ENCODE measurements at regions not wholly inside any gene's neighbourhood (a gene's known extent, or its start where the extent isn't known, plus 50 kb on each side); places are given as distances from the start of the nearest gene placed in this dataset.

DNA sequence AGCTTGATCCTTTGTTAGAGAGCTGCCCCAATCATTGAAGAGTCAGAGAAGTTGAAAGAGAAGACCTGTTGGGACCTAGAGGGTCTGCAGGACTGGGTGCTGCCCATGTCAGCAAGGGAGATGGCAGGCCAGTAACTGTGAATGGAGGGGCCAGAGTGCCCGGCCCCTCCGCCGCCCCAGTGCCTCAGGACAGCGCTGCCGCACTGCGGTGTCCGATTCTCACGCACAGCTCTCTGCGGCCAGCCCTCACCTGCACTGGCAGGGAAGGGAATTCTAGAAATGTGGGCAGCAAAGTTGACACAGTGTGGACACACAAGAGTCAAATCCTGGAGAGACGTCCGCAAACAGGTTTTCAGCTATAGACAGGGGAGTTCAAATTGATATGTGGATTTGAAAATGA lies 373.5 kb downstream of the TCERG1L start:
- TF ChIP-seq, protein P1, sequence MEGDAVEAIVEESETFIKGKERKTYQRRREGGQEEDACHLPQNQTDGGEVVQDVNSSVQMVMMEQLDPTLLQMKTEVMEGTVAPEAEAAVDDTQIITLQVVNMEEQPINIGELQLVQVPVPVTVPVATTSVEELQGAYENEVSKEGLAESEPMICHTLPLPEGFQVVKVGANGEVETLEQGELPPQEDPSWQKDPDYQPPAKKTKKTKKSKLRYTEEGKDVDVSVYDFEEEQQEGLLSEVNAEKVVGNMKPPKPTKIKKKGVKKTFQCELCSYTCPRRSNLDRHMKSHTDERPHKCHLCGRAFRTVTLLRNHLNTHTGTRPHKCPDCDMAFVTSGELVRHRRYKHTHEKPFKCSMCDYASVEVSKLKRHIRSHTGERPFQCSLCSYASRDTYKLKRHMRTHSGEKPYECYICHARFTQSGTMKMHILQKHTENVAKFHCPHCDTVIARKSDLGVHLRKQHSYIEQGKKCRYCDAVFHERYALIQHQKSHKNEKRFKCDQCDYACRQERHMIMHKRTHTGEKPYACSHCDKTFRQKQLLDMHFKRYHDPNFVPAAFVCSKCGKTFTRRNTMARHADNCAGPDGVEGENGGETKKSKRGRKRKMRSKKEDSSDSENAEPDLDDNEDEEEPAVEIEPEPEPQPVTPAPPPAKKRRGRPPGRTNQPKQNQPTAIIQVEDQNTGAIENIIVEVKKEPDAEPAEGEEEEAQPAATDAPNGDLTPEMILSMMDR (IDR thresholded peaks at IDR 0.05) = no peak
- no peak for TF ChIP-seq POLR2A (IDR thresholded peaks at IDR 0.05)

All from Peyer's patch (tissue), 4 donors.